ENCODE measurements at regions not wholly inside any gene's neighbourhood (a gene's known extent, or its start where the extent isn't known, plus 50 kb on each side); places are given as distances from the start of the nearest gene placed in this dataset.
"Not testable (repeated sequence)": the region's sequence is repeated elsewhere in the genome, so short reads cannot be mapped to it uniquely, and the experiment has no call there.

DNA sequence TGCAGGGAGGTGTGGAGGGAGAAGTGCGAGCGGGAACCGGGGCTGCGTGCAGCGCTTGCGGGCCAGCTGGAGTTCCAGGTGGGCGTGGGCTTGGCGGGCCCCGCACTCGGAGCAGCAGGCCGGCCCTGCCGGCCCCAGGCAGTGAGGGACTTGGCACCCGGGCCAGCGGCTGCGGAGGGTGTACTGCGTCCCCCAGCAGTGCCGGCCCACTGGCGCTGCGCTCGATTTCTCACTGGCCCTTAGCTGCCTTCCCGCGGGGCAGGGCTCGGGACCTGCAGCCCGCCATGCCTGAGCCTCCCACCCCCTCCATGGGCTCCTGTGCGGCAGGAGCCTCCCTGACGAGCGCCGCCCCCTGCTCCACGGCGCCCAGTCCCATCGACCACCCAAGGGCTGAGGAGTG is 712.2 kb upstream of the PKDCC start:
- not testable (repeated sequence) for TF ChIP-seq POLR2AphosphoS5 (IDR thresholded peaks at IDR 0.05)
- TF ChIP-seq, protein P1, sequence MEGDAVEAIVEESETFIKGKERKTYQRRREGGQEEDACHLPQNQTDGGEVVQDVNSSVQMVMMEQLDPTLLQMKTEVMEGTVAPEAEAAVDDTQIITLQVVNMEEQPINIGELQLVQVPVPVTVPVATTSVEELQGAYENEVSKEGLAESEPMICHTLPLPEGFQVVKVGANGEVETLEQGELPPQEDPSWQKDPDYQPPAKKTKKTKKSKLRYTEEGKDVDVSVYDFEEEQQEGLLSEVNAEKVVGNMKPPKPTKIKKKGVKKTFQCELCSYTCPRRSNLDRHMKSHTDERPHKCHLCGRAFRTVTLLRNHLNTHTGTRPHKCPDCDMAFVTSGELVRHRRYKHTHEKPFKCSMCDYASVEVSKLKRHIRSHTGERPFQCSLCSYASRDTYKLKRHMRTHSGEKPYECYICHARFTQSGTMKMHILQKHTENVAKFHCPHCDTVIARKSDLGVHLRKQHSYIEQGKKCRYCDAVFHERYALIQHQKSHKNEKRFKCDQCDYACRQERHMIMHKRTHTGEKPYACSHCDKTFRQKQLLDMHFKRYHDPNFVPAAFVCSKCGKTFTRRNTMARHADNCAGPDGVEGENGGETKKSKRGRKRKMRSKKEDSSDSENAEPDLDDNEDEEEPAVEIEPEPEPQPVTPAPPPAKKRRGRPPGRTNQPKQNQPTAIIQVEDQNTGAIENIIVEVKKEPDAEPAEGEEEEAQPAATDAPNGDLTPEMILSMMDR (IDR thresholded peaks at IDR 0.05 in 8 of 11, conservative IDR thresholded peaks at IDR 0.05 in 3 of 11), result not testable (repeated sequence)
